GM18909 (cell line): ENCODE measurements at regions not wholly inside any gene's neighbourhood (a gene's known extent, or its start where the extent isn't known, plus 50 kb on each side); places are given as distances from the start of the nearest gene placed in this dataset.

Source experiments
- ATAC-seq: cut with Tn5 transposase; IDR thresholded peaks from one replicate; pipeline ENCODE4 v1.9.1; 2021; ENCODE audit warnings: mild to moderate bottlenecking; ENCODE audit not compliant: unreplicated experiment, poor library complexity

- ATAC-seq: no peak
These were observed 313.3 kb upstream of the AKR1E2 start for GRCh38 chr10:4512671-4513240.

- no peak for ATAC-seq
These were observed 313.8 kb upstream of the AKR1E2 start for GRCh38 chr10:4512196-4512595.

GRCh38 chr10:4511509-4511908, 314.5 kb upstream of the AKR1E2 start:
- no peak for ATAC-seq

DNA sequence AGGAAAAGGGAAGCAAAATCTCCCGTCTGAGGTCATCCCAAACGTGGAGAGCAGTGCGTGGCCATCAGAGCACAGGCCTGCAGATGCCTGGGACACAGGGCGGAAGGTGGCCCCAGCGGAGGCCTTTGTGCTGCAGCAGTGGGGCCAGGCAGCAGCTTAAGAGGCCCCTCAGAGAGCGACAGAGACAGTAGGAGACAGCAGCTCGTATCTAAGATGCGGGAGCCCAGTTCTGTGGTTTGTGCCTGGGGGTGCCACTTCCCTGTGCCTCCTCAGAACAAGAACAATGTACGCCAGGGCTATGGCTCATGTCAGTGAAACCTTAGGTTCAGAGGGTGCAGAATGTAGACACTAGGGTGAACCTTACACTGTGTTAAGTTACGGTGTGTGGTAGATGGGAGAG, 316.6 kb upstream of the AKR1E2 start:
- ATAC-seq: no peak

- no peak for ATAC-seq
These were observed 319.9 kb upstream of the AKR1E2 start for GRCh38 chr10:4506095-4506494.

- no peak for ATAC-seq
These were observed 321.5 kb upstream of the AKR1E2 start for GRCh38 chr10:4504550-4504949.

DNA sequence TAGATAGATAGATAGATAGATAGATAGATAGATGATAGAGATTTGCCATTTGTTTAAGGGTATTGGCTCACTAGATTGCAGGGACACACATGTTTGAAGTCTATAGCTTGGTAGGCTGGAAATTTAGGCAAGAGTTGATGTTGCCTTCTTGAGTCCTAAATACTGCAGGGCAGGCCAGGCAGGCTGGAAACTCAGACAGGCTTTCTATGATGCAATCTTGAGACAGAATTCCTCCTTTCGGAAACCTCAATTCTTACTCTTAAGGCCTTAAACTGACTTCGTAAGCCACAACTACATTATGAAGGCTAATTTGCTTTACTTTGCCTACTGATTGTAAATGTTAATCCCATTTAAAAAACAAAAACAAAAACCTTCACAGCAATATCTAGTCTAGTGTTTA, 322.9 kb upstream of the AKR1E2 start:
- ATAC-seq: no peak

DNA sequence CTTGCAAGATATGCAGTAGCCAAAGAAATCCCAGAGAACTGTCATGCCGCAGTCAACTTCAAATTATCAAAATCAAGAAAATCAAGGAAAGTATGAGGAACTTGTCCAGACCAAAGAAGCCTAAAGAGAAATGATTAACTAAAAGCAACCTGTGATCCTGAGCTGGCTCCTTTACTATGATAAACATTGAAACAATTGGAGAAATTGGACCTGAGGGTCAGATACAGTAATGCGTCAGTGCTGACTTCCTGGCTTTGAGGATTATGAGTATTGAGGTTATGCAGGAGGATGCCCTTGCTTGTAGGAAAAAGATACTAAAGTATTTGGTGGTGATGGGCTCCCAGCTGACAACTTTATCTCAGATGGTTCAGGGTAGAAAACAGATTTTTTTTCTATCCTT, 324.7 kb upstream of the AKR1E2 start:
- ATAC-seq: no peak

- no peak for ATAC-seq
These were observed 327.2 kb upstream of the AKR1E2 start for GRCh38 chr10:4498711-4499251.

DNA sequence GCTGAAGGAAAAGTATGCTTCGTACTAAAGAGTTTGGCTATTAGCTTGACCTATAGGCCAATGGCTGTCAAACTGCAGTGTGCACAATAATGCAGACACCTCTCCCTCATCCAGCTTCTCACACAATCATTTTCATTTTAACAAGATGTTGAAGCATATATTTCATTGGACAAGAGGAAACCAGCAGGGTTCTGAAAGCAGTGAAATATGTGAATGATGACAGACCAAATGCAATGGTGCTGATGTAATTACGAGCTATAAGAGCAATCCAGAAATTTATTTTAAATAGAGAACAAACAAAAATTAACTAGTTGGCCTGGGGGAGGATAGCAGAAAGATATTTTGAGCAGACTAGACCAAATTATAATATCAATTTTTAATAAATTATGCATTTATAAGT, 331.5 kb upstream of the AKR1E2 start:
- no peak for ATAC-seq

DNA sequence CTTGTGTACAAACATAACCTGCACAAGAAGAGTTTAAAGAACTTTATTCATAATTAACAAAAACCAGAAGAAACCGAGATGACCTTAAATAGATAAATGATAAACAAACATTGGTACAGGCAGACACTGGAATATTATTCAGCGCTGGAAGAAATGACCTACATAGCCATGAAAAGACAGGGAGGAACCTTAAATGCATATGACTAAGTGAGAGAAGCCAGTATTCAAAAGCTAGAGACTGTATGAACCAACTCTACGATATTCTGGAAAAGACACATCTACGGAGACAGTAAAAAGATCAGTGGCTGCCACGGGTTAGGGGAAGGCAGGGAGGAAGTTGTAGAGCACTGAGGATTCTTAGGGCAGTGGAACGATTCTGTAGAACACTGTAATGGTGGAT, 333.8 kb upstream of the AKR1E2 start:
- no peak for ATAC-seq

DNA sequence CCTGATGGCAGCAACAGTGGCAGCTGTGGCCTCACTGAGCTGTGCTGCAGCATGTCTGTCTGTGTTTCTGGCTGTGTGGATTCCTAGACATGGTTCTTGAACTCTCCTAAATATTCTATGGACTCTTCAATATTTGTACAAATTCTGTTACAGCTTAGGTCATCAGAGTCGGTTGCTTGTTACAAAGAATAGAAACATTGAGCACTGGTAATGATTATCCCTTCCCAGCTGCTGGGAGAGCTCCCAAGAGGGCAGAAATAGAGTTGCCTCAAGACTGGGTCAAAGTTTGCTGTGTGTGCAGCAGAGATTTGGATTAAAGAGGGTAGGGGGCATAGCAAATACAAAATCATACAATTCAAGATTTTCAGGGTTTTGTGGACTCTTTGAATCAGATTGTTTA, 337.1 kb upstream of the AKR1E2 start:
- ATAC-seq: no peak

DNA sequence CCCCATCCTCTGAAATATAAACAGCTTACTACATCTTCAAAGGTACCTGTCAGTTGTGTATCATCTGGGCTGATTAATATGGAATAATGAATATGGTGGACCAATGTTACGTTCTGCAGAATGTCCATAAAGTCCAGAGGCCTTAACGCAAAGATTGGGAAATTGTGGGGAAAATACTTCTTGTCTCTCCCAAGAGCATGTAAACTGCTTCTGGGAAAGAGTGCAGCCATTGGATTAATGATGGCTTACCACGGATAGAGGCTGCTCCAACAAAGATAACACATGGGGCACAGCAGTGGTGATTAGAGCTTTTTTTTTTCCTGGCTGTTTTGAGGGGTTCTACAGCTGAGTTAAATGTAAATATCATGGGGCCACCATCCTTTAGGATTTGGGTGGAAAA, 340.4 kb upstream of the AKR1E2 start:
- no peak for ATAC-seq

- ATAC-seq: no peak
These were observed 342.2 kb upstream of the AKR1E2 start for GRCh38 chr10:4483811-4484210.

DNA sequence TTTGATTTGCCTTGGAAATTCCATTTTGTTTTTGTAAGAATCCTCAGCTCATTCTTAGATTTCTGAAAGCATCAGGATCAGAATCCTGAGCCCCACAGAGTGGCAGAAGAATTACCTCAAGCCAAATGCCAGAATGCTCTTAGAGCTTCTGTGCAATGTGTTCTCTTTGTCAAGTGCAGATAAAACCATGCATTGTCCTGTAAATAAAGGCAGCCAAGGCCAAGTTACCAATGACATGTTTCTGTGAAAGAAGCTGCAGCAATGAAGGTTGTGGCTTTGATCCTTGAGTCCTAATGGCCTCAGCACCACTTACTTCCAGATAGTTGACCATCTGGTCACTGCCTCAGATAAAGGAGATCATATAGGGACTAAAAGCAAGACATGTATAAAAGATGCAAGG, 343.3 kb upstream of the AKR1E2 start:
- no peak for ATAC-seq

DNA sequence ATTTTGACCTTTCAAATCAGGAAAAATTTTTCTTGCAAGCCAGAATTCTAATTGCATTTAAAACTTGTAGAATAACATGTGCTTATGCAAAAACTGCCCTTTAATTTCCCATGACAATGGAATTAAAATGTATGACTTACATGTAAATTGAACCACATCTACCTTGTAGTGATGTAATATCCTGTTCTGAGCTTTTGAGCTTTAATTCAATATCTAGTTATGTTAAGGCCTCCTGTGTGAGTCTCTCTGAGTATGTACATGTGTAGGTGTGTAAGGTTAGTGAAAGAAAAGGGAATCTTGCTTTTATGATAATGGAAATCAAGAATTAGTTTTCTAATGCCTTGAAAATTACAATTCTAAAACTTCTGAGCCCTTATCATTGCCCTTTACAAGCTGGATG, 344.8 kb upstream of the AKR1E2 start:
- ATAC-seq: no peak

DNA sequence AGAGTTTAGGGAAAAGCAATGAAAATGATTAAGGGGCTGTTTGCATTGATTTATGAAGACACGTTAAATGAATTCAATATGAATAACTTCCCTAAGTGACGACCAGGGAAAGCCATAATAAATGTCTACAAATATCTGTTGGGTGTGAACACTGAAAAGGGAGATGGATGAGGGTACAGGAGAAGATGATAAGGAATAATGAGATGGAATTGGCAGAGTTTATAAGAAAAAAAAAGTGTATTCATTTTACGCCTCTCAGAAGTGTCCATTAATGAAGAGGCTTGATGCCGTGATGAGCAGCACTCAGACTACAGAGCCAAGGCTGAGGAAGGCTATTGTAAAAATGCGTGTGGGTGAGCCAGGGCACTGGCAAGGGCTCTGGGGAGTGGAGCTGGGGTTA, 346.7 kb upstream of the AKR1E2 start:
- no peak for ATAC-seq

GRCh38 chr10:4477664-4478063, 348.3 kb upstream of the AKR1E2 start:
- ATAC-seq: no peak

- no peak for ATAC-seq
These were observed 350.0 kb upstream of the AKR1E2 start for GRCh38 chr10:4475827-4476490.

- ATAC-seq: no peak
These were observed 351.2 kb upstream of the AKR1E2 start for GRCh38 chr10:4474829-4475228.

DNA sequence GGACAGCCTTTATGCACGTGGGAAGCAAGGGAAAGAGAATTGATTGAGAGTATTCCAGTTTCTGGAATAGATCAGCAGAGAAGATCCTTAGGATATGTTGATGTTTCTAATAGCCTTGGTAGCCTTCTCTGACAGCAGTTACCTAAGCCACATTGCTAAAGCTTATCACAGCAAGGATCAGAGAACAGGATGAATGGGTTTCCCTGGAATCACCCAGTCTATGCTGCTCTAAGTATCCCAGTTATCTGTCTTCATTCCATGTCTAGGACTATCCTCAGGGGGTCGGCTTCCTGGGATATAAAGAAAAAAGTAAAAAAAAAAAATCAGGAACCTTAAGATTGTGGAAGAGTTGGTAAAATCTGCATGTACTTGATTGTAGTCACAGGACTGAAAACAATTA, 352.0 kb upstream of the AKR1E2 start:
- ATAC-seq: no peak

DNA sequence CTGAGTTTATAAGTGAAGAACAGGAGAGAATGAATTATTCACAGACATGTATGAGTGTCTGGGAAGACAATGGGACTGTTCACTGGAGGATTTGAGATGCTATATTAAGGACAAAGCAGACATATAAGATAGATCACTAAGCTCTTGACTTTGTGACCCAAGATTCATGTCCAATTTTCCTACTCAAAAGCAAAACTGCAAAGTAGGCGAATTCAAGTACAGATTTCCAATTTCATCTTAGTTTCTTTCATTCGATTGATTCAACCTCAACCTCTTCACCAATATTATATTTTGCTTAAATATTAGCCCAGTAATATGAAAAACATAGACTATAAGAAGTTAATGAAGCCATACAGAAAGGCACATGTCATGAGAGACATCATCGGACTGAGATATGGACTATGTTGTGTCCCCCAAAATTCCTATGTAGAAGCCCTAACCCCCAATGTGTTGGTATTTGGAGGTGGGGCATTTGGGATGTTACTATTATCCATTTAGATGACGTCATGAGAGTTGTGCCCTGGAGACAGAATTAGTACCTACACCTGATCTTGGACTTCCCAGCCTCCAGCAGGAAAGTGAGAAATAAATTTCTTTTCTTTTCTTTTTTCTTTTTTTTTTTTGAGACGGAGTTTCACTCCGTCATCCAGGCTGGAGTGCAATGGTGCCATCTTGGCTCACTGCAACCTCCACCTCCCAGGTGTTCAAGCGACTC, 353.7 kb upstream of the AKR1E2 start:
- ATAC-seq: no peak
